Nucleus accumbens (tissue), 56 donors: ENCODE measurements at regions not wholly inside any gene's neighbourhood (a gene's known extent, or its start where the extent isn't known, plus 50 kb on each side); places are given as distances from the start of the nearest gene placed in this dataset.
"Not testable (repeated sequence)": the region's sequence is repeated elsewhere in the genome, so short reads cannot be mapped to it uniquely, and the experiment has no call there.

Experiments used
- DNase-seq, 56 donors: peaks; one replicate each; lab custom pipeline; 2025; lab: John Stamatoyannopoulos, UW

DNA sequence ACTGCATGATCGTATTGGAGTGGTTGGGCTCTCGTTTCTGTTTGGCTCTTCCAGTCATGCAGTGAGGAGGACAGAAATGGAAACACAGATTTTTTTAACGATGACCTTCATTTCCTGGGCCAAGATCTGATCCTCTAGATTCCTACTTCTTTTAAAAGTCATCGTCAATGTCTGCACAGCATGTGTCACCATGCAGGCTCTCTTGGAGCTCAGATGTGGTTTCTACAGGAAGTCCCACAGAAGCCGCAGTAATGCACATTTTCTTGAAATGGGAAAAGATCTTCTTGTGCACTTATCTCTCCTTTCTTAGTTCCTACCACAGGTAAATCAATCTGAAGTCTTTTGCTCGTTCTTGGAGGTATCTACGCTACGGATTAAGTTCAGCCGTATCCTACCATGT lies 626.9 kb downstream of the EFNB2 start:
- DNase-seq, result no peak

DNA sequence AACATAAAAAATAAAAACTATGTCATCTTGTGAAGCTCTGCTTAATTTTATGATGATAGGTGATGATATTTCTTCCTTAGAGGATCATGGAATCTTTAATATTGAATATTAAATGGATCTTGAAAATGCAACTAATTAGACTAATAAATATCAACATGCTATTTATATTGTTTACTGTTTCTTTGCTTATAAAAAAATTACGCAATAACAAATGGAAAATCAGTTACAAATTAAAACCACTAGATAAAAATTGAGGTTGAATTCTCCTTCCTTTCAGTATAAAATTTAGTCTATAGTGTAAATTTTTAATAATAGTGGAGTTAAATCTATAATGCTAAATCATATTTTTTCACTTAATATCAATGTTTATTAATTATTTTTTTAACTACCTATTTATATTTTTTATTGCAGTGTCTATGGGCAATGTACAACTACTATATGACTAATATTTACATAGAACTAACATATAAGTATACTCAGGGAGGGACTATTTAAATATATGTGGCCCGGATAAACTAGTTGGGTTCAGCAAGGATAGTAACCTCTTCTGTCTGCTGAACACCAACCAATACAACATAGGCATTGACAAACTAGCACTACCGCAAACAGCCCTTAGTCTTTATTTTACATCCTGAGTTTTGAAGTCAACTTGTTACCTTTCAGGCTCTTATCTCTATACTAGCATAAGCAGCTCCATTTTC lies 628.0 kb downstream of the EFNB2 start:
- DNase-seq, result no peak

DNA sequence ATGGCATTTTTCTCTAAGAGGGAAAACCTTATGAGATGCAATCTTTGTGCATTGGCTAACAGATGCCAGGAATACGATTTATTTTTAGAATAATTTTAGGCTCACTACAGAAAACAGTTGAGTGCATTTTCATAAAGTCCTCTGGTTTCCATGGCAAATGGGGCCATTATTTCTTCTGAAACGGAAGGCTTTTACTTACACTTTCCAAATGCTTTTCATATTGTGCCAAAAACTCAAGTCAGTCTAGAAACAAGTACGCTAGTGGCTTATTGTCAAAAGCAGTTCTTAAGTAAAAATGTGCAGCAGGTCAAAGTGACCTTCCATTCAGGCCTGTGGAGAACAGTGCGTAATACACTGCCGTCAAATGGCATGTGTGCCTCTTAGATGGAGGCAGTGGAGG lies 628.7 kb downstream of the EFNB2 start:
- DNase-seq, result peak in 6 of 56 donors; percentile 0 to 15 (median 4)

DNA sequence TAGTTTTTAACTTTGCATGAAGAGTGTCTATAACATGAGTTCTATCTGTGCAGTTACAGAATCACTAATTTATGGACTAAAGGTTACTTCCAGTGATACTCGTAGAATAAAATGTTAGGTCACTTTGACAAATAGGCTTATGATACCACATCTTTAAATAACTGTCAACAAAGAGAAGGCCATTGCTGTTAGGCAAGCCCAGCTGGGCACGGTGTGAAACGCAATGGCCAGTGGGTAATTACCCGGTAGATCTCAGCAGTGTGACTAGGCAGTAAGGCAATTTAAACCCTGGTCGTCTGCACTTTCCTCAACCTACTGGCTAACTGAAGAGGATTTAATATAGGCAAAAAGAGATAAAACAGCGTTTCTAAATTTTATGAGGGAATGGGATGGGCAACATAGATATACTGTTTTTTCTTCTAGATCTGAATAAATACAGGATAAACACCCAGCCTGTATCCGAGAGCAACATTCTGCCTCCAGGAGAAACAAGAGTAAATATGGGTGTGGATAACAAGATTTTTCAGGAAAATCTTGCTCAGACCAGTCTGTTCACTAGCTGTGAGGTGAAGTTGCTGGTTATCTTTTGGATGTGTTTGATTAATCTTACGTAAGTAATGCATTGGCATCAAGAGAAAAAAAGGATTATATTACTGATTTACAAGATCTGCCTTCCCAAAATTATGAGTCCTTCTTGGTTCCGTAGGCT lies 631.3 kb downstream of the EFNB2 start:
- no peak for DNase-seq

DNA sequence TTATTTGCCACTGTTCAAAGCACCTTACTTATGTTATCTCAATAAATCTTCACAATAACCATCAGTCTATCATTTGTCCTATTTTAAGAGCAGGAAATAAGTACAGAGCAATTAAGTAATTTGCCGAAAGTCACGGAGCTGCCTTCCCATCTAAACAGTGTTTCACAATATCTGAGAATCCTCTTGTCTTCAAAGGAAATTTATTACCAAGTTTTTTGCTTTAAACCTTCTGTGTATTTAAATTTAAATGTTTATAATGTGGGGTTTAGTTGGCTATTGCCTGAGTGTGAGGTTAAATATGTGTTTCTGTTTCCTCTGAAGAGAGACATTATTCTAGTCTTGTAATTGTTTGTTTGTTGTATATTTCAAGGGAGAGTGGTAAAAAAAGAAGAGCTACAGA lies 633.1 kb downstream of the EFNB2 start:
- no peak for DNase-seq

DNA sequence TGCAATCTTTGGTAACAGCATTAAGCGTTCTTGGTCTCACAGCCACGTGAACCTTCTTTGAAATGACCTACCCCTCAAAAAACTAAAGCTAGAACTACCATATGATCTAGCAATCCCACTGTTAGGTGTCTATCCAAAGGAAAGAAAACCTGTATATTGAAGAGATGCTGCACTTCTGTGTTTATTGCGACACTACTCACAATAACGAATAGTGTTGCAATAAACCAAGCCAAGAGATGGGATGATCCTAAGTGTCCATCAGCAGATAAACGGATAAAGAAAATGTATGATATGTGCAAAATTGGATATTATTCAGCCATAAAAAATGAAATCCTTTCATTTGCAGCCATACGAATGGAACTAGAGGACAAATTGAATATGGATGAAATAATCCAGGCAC lies 637.9 kb downstream of the EFNB2 start:
- DNase-seq, result no peak

DNA sequence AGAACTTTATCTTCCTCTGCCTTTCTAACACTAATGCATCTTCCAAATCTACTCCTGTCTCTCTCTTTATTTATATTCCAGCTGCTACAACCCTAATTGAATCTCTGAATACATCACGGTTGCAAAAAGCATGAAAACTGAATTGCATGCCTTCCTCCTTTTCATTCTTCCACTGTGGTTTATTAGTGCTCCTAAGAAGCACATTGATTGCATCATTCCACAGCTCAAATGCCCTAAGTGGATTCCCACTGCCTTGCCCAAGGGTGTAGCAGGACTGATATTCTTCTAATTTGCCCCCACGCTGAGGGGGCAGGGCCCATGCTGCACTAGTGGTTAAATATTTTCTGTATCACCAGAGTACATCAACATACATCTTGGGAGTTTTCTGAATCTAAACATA lies 640.8 kb downstream of the EFNB2 start:
- DNase-seq, result no peak

DNA sequence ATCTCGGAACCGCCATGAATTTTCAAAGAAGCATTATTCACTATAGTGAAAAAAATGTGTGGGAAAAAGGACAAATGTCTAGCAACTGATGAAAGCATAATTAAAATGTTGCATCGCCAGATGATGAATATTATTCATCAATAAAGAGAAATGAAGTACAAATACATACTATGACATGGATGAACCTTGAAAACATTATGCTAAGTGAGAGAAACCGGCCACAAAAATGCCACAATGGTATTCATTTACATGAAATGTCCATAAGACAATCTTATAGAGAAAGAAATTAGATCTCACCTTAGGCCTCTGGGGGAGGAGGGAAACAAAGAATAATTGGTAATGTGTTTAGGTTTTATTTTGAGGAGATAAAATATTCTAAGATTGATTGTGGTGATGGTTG lies 645.0 kb downstream of the EFNB2 start:
- DNase-seq, result no peak

DNA sequence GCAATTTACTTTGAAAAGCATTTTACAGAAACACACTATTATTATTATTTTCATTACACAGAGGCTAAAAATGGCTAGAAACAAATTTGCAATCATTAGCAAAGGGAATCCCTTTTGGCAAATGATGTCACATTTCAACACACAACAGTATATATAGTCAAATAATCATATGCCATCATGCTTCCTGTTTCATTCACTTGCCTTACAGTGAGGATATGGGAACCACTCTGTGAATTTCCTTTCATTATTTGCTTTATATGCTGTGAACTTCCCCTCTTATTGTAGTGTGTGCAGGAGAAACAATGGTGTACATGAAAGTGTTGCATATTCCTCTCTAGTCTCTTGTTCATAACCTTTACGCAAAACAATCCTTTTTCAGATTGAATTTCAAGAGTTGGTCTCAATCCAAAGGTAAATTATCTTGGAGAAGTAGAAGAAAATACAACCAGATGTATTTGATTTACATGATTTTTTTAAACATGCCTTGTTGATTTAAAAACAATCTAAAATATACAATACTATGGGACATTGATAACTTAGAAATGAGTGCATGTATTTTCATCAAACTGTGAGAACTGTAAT lies 657.3 kb downstream of the EFNB2 start:
- DNase-seq, result no peak

DNA sequence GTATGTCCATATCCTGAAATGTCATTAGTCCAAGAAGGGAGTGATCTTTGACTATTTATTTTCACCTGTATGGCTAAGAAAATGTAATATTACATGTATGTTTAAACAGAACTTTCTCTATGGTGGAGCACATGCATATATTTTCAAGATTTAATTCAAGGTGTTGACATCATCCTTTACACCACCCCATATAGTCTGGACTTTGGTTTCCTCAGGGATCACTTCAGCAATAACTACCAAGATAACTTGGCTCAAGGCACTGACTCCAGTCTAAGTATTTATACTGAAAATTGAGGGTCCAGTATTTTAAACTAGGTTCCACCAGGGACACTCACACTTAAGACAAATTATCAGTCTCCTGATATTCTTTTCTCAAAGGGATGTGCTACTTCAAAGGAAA lies 660.6 kb downstream of the EFNB2 start:
- no peak for DNase-seq

DNA sequence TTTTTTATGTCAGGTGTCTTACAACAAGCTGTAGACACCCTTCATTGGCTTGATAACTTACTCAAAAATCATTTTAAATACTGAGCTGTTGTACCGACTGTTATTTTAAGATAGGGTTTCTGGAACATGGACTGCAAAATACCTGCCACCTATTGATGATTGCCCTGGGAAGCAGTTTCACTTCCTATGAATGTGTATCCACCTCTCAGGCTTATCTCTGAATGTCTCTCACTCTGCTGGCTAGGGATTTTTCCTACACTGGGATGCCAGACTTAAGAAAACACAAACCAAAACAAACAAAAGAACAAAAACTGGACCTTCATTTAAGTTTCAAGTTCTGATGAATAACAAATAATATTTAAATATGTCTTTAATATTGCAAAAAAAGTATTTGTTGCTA lies 663.7 kb downstream of the EFNB2 start:
- DNase-seq, result no peak

DNA sequence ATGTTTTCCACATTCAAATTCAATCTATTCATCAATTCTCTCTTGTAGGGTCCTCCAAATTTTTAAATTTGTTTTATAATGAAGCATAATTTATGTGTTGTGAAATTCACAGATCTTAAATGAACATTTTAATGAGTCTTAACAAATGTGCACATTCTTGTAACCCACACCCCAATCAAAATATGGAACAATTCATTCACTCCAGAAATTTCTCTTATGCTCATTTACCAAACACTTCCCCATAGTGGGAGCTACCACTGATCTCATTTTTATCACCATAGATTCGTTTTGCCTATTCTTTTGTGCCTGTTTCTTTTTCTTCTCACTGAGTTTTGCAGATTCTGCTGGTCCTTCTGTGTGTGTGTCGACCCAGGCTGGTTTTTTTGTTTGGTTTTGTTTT lies 664.1 kb downstream of the EFNB2 start:
- no peak for DNase-seq

DNA sequence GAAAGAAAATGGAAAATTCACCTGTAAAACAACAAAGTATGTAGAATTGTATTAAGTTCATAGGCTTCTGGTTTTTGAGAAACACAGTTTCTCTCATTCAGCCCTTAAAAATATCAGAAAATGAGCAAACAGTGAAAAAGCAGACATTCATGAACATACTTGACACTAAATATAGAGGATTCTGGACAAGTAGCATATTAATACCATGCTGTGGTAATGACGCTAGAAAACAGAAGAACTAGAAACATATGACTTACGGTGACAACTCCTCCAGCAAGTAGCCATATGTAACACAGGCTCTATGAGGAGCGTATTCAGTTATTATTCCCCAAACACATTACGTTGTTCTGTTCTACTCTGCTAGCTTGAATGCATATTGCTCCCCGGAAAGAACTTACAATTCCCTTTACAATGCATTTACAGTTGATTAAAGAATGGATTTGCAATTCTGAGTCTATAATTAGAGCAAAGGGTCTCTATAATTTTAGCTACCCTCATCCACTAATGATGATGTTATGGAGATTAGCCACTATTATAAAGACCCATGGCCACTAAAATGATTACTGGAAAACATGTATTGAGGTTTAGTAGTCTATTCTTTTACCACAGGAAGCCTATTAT lies 672.1 kb downstream of the EFNB2 start:
- DNase-seq, result no peak

DNA sequence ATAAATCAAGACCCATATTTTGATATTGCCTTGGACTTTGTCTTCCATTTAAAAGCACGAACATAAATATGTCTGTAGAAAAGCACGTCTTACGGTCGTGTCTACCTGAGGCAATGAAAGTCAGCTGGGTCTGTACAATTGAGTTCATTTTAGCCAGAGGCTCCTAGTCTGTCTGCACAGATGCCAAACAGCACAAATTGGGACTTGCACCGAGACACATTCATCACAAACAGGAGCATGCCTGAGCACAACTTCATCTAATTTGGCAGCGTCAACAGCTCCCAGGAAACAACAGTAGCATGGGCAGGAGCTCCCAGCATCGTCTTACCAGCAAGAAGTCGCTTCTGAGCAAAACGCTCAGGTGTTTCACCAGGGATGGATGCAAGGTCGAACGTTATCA lies 687.0 kb downstream of the EFNB2 start:
- no peak for DNase-seq

DNA sequence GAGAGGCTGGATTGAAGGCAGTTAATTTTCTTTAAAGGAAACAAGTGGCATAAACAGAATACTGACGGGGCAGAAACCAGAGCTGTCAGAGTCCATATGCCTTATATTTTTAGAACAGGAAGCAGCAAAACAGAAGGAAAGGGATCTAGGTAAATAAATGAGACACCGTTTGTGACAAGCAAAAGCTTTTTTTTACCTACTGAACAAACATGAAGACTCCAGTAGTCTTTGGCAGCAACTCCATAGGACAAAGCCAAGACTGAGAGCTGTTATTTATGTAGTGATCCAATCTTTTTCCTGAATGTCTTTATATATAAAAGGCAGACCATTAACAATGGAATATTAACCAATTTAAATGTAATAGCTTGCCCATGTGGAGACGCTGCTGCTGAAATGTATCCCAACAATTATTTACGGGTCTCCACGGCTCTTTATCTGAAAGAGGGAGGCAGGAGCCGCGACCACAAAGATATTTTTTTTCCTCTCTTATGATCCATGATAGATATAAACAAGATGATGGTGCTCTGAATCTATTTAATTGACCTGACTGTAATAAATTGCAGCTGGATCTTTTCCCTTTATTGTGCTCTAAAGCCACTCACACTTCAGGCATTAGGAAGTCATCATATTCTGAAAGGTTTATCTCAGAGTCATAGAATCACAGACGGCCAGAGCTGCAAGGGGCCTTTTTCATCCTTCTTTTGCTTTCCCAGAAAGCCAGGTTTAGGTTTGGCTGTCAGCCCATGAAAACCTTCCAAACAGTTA lies 687.8 kb downstream of the EFNB2 start:
- no peak for DNase-seq

DNA sequence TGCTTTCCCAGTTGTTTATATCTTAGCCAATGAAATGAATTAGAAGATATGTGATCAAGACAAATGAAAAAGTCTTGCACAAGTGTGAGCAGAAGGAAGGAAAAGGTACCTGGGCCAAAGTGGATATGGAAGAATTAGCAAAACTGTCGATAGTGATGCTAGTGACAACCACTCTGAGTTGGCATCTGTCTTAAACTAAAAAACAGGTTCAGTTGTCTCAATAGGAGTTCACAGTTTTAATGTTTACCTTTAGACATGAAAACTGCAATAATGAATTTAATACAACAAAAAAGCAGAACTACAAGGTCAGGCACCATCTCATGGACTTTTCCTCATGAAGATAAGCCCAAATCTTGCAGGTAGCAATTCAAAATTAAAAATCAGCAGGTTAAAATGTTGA lies 688.5 kb downstream of the EFNB2 start:
- no peak for DNase-seq

DNA sequence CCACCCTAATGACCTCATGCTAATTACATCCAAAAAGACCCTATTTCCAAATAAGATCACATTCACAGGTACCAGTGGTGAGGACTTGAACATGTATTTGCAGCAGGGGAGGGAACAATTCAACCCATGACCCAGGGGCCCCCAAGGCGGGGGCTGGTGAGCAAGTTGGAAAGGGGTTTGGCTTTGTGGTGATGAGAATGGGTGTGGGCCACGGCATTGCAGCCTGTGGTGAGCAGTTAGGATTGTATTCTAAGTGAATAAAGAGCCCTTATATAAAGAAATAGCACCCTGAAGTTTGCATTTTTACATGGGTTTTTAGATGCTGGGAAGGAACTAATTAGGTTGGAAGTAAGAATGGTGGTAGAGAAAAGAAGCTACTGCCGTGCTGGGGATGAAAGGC lies 694.2 kb downstream of the EFNB2 start:
- no peak for DNase-seq

DNA sequence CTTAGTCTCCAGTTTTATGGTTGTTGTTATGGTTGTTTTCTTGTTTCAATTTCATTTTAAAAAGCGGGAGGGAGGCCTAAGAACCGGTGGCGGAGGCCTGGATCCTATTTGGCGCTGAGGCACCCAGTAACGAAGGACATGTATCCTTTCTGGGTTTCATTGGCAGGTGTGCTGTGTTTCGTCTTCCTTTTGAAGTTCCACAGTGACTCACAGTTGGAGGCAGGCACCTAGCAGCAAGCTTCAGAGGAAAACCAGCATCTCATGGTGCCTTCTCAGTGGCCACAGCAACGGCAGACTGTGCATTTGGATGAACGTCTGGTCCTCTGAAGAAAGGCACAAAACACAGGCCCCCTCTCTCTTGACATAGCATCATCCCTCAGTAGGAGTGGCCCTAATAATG lies 697.2 kb downstream of the EFNB2 start:
- DNase-seq, result no peak

DNA sequence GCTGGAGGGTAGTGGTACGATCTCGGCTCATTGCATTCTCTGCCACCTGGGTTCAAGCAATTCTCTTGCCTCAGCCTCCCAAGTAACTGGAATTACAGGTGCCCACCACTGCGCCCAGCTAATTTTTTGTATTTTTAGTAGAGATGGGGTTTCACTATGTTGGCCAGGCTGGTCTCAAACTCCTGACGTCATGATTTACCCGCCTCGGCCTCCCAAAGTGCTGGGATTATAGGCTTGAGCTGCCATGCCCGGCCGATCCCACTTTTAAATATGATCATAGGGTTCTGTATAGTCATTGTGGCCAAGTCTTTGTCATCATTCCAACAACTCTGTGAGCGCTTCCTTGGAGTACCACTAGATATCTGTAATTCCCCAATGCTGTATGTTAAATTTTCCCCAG lies 698.2 kb downstream of the EFNB2 start:
- not testable (repeated sequence) for DNase-seq

DNA sequence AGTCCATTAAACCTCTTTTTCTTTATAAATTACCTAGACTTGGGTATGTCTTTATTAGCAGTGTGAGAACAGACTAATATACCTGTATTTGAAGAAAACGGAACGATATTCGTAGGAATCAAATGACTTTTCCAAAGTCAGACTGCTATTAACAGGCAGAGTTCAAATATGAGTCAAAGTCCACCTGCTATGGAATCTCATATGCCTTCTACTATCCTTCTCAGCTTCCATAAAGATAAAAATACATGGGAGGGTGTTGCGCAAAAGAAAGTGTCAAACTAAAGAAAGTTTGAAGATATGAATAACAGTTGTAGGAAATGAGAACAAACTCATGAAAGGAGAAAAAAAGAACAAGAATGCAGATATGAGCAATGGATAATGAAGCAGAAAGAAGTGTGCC lies 704.6 kb downstream of the EFNB2 start:
- DNase-seq, result no peak
